ENCODE measurements at regions not wholly inside any gene's neighbourhood (a gene's known extent, or its start where the extent isn't known, plus 50 kb on each side); places are given as distances from the start of the nearest gene placed in this dataset.

DNA sequence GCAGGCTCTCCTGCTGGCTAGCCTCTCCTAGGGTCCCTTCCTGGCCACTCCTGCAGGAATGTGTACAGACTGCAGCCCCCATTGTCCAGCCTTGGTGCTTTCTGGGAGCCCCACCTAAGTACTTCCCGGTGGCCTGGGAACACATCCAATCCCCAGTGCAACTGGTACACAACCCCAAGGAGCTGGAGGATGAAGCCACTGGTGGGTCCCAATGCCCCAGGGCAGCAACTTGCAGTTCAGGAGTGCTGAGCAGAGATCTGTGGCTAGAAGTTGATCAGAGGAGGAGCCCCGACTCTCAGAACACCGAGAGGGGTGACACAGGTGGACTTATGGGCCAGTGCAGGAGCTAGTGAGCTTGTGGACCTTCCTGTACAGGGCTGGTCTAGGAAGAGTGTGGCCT, 1093.7 kb upstream of the ACO1 start:
- TF ChIP-seq, protein P1, sequence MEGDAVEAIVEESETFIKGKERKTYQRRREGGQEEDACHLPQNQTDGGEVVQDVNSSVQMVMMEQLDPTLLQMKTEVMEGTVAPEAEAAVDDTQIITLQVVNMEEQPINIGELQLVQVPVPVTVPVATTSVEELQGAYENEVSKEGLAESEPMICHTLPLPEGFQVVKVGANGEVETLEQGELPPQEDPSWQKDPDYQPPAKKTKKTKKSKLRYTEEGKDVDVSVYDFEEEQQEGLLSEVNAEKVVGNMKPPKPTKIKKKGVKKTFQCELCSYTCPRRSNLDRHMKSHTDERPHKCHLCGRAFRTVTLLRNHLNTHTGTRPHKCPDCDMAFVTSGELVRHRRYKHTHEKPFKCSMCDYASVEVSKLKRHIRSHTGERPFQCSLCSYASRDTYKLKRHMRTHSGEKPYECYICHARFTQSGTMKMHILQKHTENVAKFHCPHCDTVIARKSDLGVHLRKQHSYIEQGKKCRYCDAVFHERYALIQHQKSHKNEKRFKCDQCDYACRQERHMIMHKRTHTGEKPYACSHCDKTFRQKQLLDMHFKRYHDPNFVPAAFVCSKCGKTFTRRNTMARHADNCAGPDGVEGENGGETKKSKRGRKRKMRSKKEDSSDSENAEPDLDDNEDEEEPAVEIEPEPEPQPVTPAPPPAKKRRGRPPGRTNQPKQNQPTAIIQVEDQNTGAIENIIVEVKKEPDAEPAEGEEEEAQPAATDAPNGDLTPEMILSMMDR (IDR thresholded peaks at IDR 0.05), result no peak
- no peak for TF ChIP-seq POLR2A (IDR thresholded peaks at IDR 0.05)

Measured in right lobe of liver (tissue), 4 donors.